Transverse colon (tissue), 4 donors: ENCODE measurements at regions not wholly inside any gene's neighbourhood (a gene's known extent, or its start where the extent isn't known, plus 50 kb on each side); places are given as distances from the start of the nearest gene placed in this dataset.
"Not testable (repeated sequence)": the region's sequence is repeated elsewhere in the genome, so short reads cannot be mapped to it uniquely, and the experiment has no call there.

ENCODE experiments used
- DNase-seq: peaks from one replicate; pipeline ENCODE4 v3.0.0-alpha.2; 2019
- H3K27ac ChIP-seq, 4 donors: fragments of 200-600 bp; sonication (generic); 2 replicates each; pipeline ENCODE4 v1.5.1; 2016 to 2018; ENCODE audit warnings: inconsistent platforms in 4 of 4
- H3K27me3 ChIP-seq: fragments of 200-600 bp; sonication (generic); 2 replicates; pipeline ENCODE4 v1.5.1; 2017; ENCODE audit warnings: inconsistent platforms
- H3K36me3 ChIP-seq, 4 donors: fragments of 200-600 bp; sonication (generic); 2 replicates each; pipeline ENCODE4 v1.5.1; 2017 to 2019; ENCODE audit warnings: inconsistent platforms in 4 of 4
- H3K4me1 ChIP-seq, 4 donors: fragments of 200-600 bp; sonication (generic); 2 replicates each; pipeline ENCODE4 v1.5.1; 2017 to 2020; ENCODE audit warnings: inconsistent platforms in 4 of 4
- H3K4me3 ChIP-seq, 4 donors: fragments of 200-600 bp; sonication (generic); 1 replicate in 1 of 4; 2 replicates in 3 of 4; pipeline versions ENCODE4 v1.5.1 to v1.6.1; 2017 to 2019; ENCODE audit warnings: inconsistent platforms in 4 of 4
- H3K9me3 ChIP-seq, 2 donors: fragments of 200-600 bp; sonication (generic); 2 replicates each; pipeline ENCODE4 v1.5.1; 2017 to 2019; ENCODE audit warnings: inconsistent platforms in 2 of 2
- CTCF ChIP-seq, 5 experiments: fragments of 200-600 bp in 3 of 5; fragments of 450-650 bp in 2 of 5; sonication (generic) in 3 of 5; IDR thresholded peaks; 1 replicate in 2 of 5; 2 replicates in 3 of 5; pipeline ENCODE4 v1.5.1; 2016 to 2017; ENCODE audit warnings: antibody characterized with exemption in 5 of 5, inconsistent platforms in 3 of 5, mild to moderate bottlenecking in 2 of 5, moderate library complexity in 1 of 5
- EP300 ChIP-seq: sonication (generic); formaldehyde crosslinking; IDR thresholded peaks from one replicate; pipeline ENCODE4 v1.6.1; 2017; ENCODE audit warnings: antibody characterized with exemption, low read depth
- POLR2A ChIP-seq: fragments of 450-650 bp; IDR thresholded peaks from one replicate; pipeline ENCODE4 v1.6.1; 2016; ENCODE audit warnings: antibody characterized with exemption, mild to moderate bottlenecking, moderate library complexity
- POLR2AphosphoS5 ChIP-seq, 3 donors: sonication (generic); formaldehyde crosslinking; IDR thresholded peaks; one replicate each; pipeline ENCODE4 v1.6.1; 2016; ENCODE audit warnings: antibody characterized with exemption in 3 of 3
- WGBS, 2 donors: methylation state at CpG; one replicate each; pipeline ENCODE4 v1.1.5; 2018; ENCODE audit warnings: low coverage in 1 of 2; 5-methylcytosine and 5-hydroxymethylcytosine counted together
- in situ Hi-C, 4 donors: fragments of 200-750 bp; cut with MboI; loops; one replicate each; pipeline versions ENCODE4 v1.15.0 to v1.15.1; 2017; ENCODE audit warnings: low sequenced_read_pairs in 3 of 4, low pct_ligation_motif_present in 1 of 4, low pct_unique_long_range_greater_than_20kb in 1 of 4
- intact Hi-C: fragments of 100-400 bp; cut with DNase I; formaldehyde crosslinking; loops from one replicate; pipeline ENCODE4 v1.15.1; 2023; ENCODE audit warnings: low total_unique reads

GRCh38 chr3:6425289-6425820, 435.6 kb upstream of the GRM7 start:
- intact Hi-C loops: no loop called here
- TF ChIP-seq CTCF (IDR thresholded peaks at IDR 0.05): no peak
- TF ChIP-seq EP300: no peak
- TF ChIP-seq POLR2A: no peak
- TF ChIP-seq POLR2AphosphoS5 (IDR thresholded peaks at IDR 0.05): no peak
- H3K36me3 ChIP-seq: no peaks in the 10 kb centered on the region
- no peaks in the 10 kb centered on the region for H3K4me1 ChIP-seq
- no peak overlapping the region for H3K4me3 ChIP-seq
- in situ Hi-C loops: no loop called here
- H3K9me3 ChIP-seq: peaks cover 0 to 3% of the 10 kb centered on the region in 2 donors
- no peak overlapping the region for H3K27ac ChIP-seq
- no peak for DNase-seq
- WGBS, 2 donors: 80 to 93% methylated on average over 5 to 6 of the region's 6 CpGs
- H3K27me3 ChIP-seq: no peaks in the 10 kb centered on the region

- H3K9me3 ChIP-seq, DNase-seq, H3K27me3 ChIP-seq, in situ Hi-C loops, H3K27ac ChIP-seq, intact Hi-C loops, H3K36me3 ChIP-seq, H3K4me1 ChIP-seq, H3K4me3 ChIP-seq: not testable (repeated sequence)
- 95% methylated on average over 2 of the region's 2 CpGs for WGBS, 2 donors
Observed at GRCh38 chr3:6428276-6428675, 432.6 kb upstream of the GRM7 start.

GRCh38 chr3:6435951-6436350, 425.0 kb upstream of the GRM7 start:
- H3K27ac ChIP-seq: no peak overlapping the region
- TF ChIP-seq EP300 (no peak), POLR2A (no peak), CTCF (IDR thresholded peaks at IDR 0.05) (no peak), POLR2AphosphoS5 (IDR thresholded peaks at IDR 0.05) (no peak)
- no peaks in the 10 kb centered on the region for H3K36me3 ChIP-seq
- no peak overlapping the region for H3K4me3 ChIP-seq
- WGBS, 2 donors: 85 to 90% methylated on average over 1 of the region's 1 CpG
- H3K9me3 ChIP-seq: no peaks in the 10 kb centered on the region
- H3K27me3 ChIP-seq: no peaks in the 10 kb centered on the region
- no peak for DNase-seq
- H3K4me1 ChIP-seq: no peaks in the 10 kb centered on the region
- in situ Hi-C loops (no loop called here), intact Hi-C loops (no loop called here)

- no peak for TF ChIP-seq POLR2AphosphoS5 (IDR thresholded peaks at IDR 0.05)
- TF ChIP-seq EP300: no peak
- TF ChIP-seq CTCF (IDR thresholded peaks at IDR 0.05): no peak
- TF ChIP-seq POLR2A: no peak
- Histone ChIP-seq H3K4me1 (no peaks in the 10 kb centered on the region), H3K27me3 (no peaks in the 10 kb centered on the region), H3K9me3 (no peaks in the 10 kb centered on the region), H3K27ac (no peak overlapping the region), H3K4me3 (no peak overlapping the region), H3K36me3 (no peaks in the 10 kb centered on the region)
- DNase-seq: no peak
- intact Hi-C loops (no loop called here), in situ Hi-C loops (no loop called here)
- WGBS, 2 donors: 50 to 72% methylated on average over 2 to 3 of the region's 3 CpGs
Observed at GRCh38 chr3:6437631-6438030, 423.3 kb upstream of the GRM7 start.

GRCh38 chr3:6438031-6438430, 422.9 kb upstream of the GRM7 start:
- Histone ChIP-seq H3K27me3 (no peaks in the 10 kb centered on the region), H3K9me3 (no peaks in the 10 kb centered on the region), H3K4me3 (no peak overlapping the region), H3K27ac (no peak overlapping the region), H3K4me1 (no peaks in the 10 kb centered on the region), H3K36me3 (no peaks in the 10 kb centered on the region)
- intact Hi-C loops (no loop called here), in situ Hi-C loops (no loop called here)
- no peak for TF ChIP-seq EP300
- no peak for TF ChIP-seq POLR2A
- TF ChIP-seq CTCF (IDR thresholded peaks at IDR 0.05): no peak
- TF ChIP-seq POLR2AphosphoS5 (IDR thresholded peaks at IDR 0.05): no peak
- DNase-seq: no peak
- 87 to 90% methylated on average over 3 of the region's 3 CpGs for WGBS, 2 donors
